ENCODE measurements at regions not wholly inside any gene's neighbourhood (a gene's known extent, or its start where the extent isn't known, plus 50 kb on each side); places are given as distances from the start of the nearest gene placed in this dataset.

DNA sequence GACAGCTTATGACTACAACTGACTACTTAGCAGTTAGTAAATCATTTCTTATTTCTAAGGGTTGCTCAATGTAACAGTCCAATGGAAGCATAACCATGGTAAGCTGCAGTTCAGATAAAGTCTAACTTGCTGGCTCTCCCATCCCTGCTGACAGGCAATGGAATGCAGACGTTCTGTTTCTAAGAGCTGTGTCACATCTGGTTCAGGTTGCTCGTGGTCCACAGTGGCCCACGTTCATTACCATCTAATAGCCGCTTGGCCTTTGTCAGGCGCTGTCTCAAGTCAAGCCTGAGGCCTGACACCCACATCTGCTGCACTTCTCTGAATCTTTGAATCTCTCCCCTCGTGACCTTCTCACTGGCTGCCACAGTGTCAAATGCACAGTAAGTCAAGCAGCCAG lies 240.8 kb downstream of the FGFR2 start:
- TF ChIP-seq, protein P1, sequence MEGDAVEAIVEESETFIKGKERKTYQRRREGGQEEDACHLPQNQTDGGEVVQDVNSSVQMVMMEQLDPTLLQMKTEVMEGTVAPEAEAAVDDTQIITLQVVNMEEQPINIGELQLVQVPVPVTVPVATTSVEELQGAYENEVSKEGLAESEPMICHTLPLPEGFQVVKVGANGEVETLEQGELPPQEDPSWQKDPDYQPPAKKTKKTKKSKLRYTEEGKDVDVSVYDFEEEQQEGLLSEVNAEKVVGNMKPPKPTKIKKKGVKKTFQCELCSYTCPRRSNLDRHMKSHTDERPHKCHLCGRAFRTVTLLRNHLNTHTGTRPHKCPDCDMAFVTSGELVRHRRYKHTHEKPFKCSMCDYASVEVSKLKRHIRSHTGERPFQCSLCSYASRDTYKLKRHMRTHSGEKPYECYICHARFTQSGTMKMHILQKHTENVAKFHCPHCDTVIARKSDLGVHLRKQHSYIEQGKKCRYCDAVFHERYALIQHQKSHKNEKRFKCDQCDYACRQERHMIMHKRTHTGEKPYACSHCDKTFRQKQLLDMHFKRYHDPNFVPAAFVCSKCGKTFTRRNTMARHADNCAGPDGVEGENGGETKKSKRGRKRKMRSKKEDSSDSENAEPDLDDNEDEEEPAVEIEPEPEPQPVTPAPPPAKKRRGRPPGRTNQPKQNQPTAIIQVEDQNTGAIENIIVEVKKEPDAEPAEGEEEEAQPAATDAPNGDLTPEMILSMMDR (IDR thresholded peaks at IDR 0.05; ENCODE audit: insufficient read depth, low read depth, low read length) = no peak
- TF ChIP-seq EZH2 (IDR thresholded peaks at IDR 0.05; ENCODE audit: insufficient read depth, low read length) = no peak

Measured in astrocyte (in vitro differentiated cells and primary cell).